ENCODE measurements at regions not wholly inside any gene's neighbourhood (a gene's known extent, or its start where the extent isn't known, plus 50 kb on each side); places are given as distances from the start of the nearest gene placed in this dataset.

- TF ChIP-seq CUX1 (IDR thresholded peaks at IDR 0.05; ENCODE audit: insufficient replicate concordance, low read depth, low read length) (no peak), RUNX3 (IDR thresholded peaks at IDR 0.05; ENCODE audit: low read length) (peak; percentile 57)
These were observed 59.7 kb upstream of the KBTBD8 start (continued) for GRCh38 chr3:66938338-66938963.

- no peak for ATAC-seq
- WGBS (ENCODE audit: insufficient coverage, insufficient replicate concordance, low lambda C conversion rate, missing lambda C conversion rate), result 39% methylated on average over 2 of the region's 2 CpGs
- CTCF ChIA-PET, result no interaction called here
- no peak for TF ChIP-seq E2F8 (IDR thresholded peaks at IDR 0.05; ENCODE audit: low read depth, partially characterized antibody)
- no peak for TF ChIP-seq SREBF1 (IDR thresholded peaks at IDR 0.05; ENCODE audit: low read length)
- no peak for TF ChIP-seq ZBTB4 (CRISPR knock-in tag; IDR thresholded peaks at IDR 0.05)
- TF ChIP-seq PKNOX1 (IDR thresholded peaks at IDR 0.05), result no peak
- no peak for TF ChIP-seq ZZZ3 (IDR thresholded peaks at IDR 0.05; ENCODE audit: control insufficient read depth, insufficient read length, low read depth)
- no peak for TF ChIP-seq SREBF2 (IDR thresholded peaks at IDR 0.05; ENCODE audit: low read length)
- no peak for TF ChIP-seq ZNF384 (IDR thresholded peaks at IDR 0.05; ENCODE audit: borderline replicate concordance, low read depth, low read length)
- no peak for TF ChIP-seq SMC3 (IDR thresholded peaks at IDR 0.05; ENCODE audit: borderline replicate concordance, low read length)
These were observed 50.1 kb upstream of the KBTBD8 start for GRCh38 chr3:66948041-66948440.

More at GRCh38 chr3:66948041-66948440, 50.1 kb upstream of the KBTBD8 start:
- intact Hi-C loops (cut with micrococcal nuclease; ENCODE audit: unreplicated experiment), result loop anchor here (10.0 kb wide), 1 partner anchor 1927 kb away; no protein-coding TSS in a partner anchor
- Histone ChIP-seq H3K4me3 (no peak overlapping the region), H4K20me1 (ENCODE audit: control insufficient read depth, insufficient read depth) (no peaks in the 10 kb centered on the region), H3K27me3 (replicated peaks in 1 of 2; ENCODE audit: control insufficient read depth in 2 of 2, insufficient read depth in 2 of 2, low read length in 1 of 2) (no peaks in the 10 kb centered on the region; a peak in 1 of 4 replicates), H3K4me2 (ENCODE audit: control insufficient read depth, insufficient read depth) (no peak overlapping the region), H3K79me2 (ENCODE audit: control insufficient read depth, insufficient read depth, low read length) (no peaks in the 10 kb centered on the region), H3K36me3 (ENCODE audit: control insufficient read depth in 2 of 2, insufficient read depth in 2 of 2, low read length in 1 of 2) (no peaks in the 10 kb centered on the region), H3K27ac (ENCODE audit: control insufficient read depth, insufficient read depth) (no peak overlapping the region), H3K9me3 (replicated peaks; ENCODE audit: control insufficient read depth, insufficient read depth, low read length) (no peaks in the 10 kb centered on the region), H3K9ac (ENCODE audit: control insufficient read depth, insufficient read depth, low read length) (no peak overlapping the region), H3K4me1 (ENCODE audit: control insufficient read depth, insufficient read depth, low read length) (no peaks in the 10 kb centered on the region), H2AFZ (ENCODE audit: control insufficient read depth, low read depth, low read length) (no peak overlapping the region)
- DNase-seq (ENCODE audit: low read depth, low spot score), result no peak
- ChIA-PET SMC1A (ENCODE audit: uncharacterized antibody, unreplicated experiment) (no interaction called here), POLR2A (no interaction called here), RAD21 (ENCODE audit: unreplicated experiment) (no interaction called here)
- in situ Hi-C loops (cut with MboI), result no loop called here
- BruUV-seq (replicated peaks), result no TSS peak
- no peak for FAIRE-seq

Data from GM12878 (cell line).